ENCODE measurements at regions not wholly inside any gene's neighbourhood (a gene's known extent, or its start where the extent isn't known, plus 50 kb on each side); places are given as distances from the start of the nearest gene placed in this dataset.

- Mint-ChIP-seq H3K4me1 (ENCODE audit: low read depth) (peaks cover 9% of the 10 kb centered on the region), H3K4me3 (no peak overlapping the region), H3K36me3 (ENCODE audit: low read depth) (no peaks in the 10 kb centered on the region), H3K27ac (no peak overlapping the region), H3K9me3 (no peaks in the 10 kb centered on the region), H3K27me3 (peaks cover 22% of the 10 kb centered on the region)
Observed at GRCh38 chr20:58020656-58021454, 207.6 kb downstream of the ANKRD60 start.

- peaks cover 28% of the 10 kb centered on the region for H3K27me3 Mint-ChIP-seq
- H3K36me3 Mint-ChIP-seq (ENCODE audit: low read depth): no peaks in the 10 kb centered on the region
- no peak overlapping the region for H3K27ac Mint-ChIP-seq
- H3K4me3 Mint-ChIP-seq: no peak overlapping the region
- peaks cover 14% of the 10 kb centered on the region for H3K4me1 Mint-ChIP-seq (ENCODE audit: low read depth)
- H3K9me3 Mint-ChIP-seq: no peaks in the 10 kb centered on the region
Observed at GRCh38 chr20:58019850-58020625, 208.4 kb downstream of the ANKRD60 start.

- Mint-ChIP-seq H3K27me3 (peaks cover 31% of the 10 kb centered on the region), H3K27ac (no peak overlapping the region), H3K36me3 (ENCODE audit: low read depth) (no peaks in the 10 kb centered on the region), H3K4me3 (no peak overlapping the region), H3K9me3 (no peaks in the 10 kb centered on the region), H3K4me1 (ENCODE audit: low read depth) (peaks cover 22% of the 10 kb centered on the region)
Observed at GRCh38 chr20:58019027-58019849, 209.2 kb downstream of the ANKRD60 start.

- peaks cover 26% of the 10 kb centered on the region for H3K4me1 Mint-ChIP-seq (ENCODE audit: low read depth)
- no peak overlapping the region for H3K27ac Mint-ChIP-seq
- H3K9me3 Mint-ChIP-seq: no peaks in the 10 kb centered on the region
- no peak overlapping the region for H3K4me3 Mint-ChIP-seq
- peaks cover 32% of the 10 kb centered on the region for H3K27me3 Mint-ChIP-seq
- no peaks in the 10 kb centered on the region for H3K36me3 Mint-ChIP-seq (ENCODE audit: low read depth)
Observed at GRCh38 chr20:58018590-58018989, 209.9 kb downstream of the ANKRD60 start.

GRCh38 chr20:58017970-58018530, 210.4 kb downstream of the ANKRD60 start:
- Mint-ChIP-seq H3K4me1 (ENCODE audit: low read depth) (peaks cover 27% of the 10 kb centered on the region), H3K36me3 (ENCODE audit: low read depth) (no peaks in the 10 kb centered on the region), H3K9me3 (no peaks in the 10 kb centered on the region), H3K27ac (no peak overlapping the region), H3K4me3 (no peak overlapping the region), H3K27me3 (peaks cover 37% of the 10 kb centered on the region)

GRCh38 chr20:58017231-58017969, 211.1 kb downstream of the ANKRD60 start:
- H3K27ac Mint-ChIP-seq: no peak overlapping the region
- peaks cover 27% of the 10 kb centered on the region for H3K4me1 Mint-ChIP-seq (ENCODE audit: low read depth)
- no peak overlapping the region for H3K4me3 Mint-ChIP-seq
- H3K27me3 Mint-ChIP-seq: peaks cover 37% of the 10 kb centered on the region
- H3K36me3 Mint-ChIP-seq (ENCODE audit: low read depth): no peaks in the 10 kb centered on the region
- H3K9me3 Mint-ChIP-seq: no peaks in the 10 kb centered on the region

- Mint-ChIP-seq H3K36me3 (ENCODE audit: low read depth) (no peaks in the 10 kb centered on the region), H3K27ac (no peak overlapping the region), H3K4me3 (no peak overlapping the region), H3K4me1 (ENCODE audit: low read depth) (peaks cover 27% of the 10 kb centered on the region), H3K9me3 (no peaks in the 10 kb centered on the region), H3K27me3 (peaks cover 33% of the 10 kb centered on the region)
Observed at GRCh38 chr20:58016779-58017178, 211.7 kb downstream of the ANKRD60 start.

GRCh38 chr20:58014628-58015315, 213.7 kb downstream of the ANKRD60 start:
- peaks cover 37% of the 10 kb centered on the region for H3K27me3 Mint-ChIP-seq
- no peaks in the 10 kb centered on the region for H3K36me3 Mint-ChIP-seq (ENCODE audit: low read depth)
- H3K9me3 Mint-ChIP-seq: no peaks in the 10 kb centered on the region
- peaks cover 27% of the 10 kb centered on the region for H3K4me1 Mint-ChIP-seq (ENCODE audit: low read depth)
- no peak overlapping the region for H3K4me3 Mint-ChIP-seq
- H3K27ac Mint-ChIP-seq: no peak overlapping the region

GRCh38 chr20:58012731-58013510, 215.5 kb downstream of the ANKRD60 start:
- Mint-ChIP-seq H3K4me3 (no peak overlapping the region), H3K36me3 (ENCODE audit: low read depth) (no peaks in the 10 kb centered on the region), H3K27ac (no peak overlapping the region), H3K9me3 (no peaks in the 10 kb centered on the region), H3K27me3 (peaks cover 42% of the 10 kb centered on the region), H3K4me1 (ENCODE audit: low read depth) (peaks cover 23% of the 10 kb centered on the region)

- Mint-ChIP-seq H3K9me3 (no peaks in the 10 kb centered on the region), H3K4me3 (no peak overlapping the region), H3K27ac (no peak overlapping the region), H3K4me1 (ENCODE audit: low read depth) (peaks cover 18% of the 10 kb centered on the region), H3K36me3 (ENCODE audit: low read depth) (no peaks in the 10 kb centered on the region), H3K27me3 (peaks cover 43% of the 10 kb centered on the region)
Observed at GRCh38 chr20:58011947-58012610, 216.4 kb downstream of the ANKRD60 start.

GRCh38 chr20:58011106-58011946, 217.1 kb downstream of the ANKRD60 start:
- Mint-ChIP-seq H3K4me1 (ENCODE audit: low read depth) (peaks cover 18% of the 10 kb centered on the region), H3K27me3 (peaks cover 38% of the 10 kb centered on the region), H3K4me3 (no peak overlapping the region), H3K36me3 (ENCODE audit: low read depth) (no peaks in the 10 kb centered on the region), H3K27ac (no peak overlapping the region), H3K9me3 (no peaks in the 10 kb centered on the region)

- peaks cover 17% of the 10 kb centered on the region for H3K4me1 Mint-ChIP-seq (ENCODE audit: low read depth)
- no peak overlapping the region for H3K4me3 Mint-ChIP-seq
- H3K36me3 Mint-ChIP-seq (ENCODE audit: low read depth): no peaks in the 10 kb centered on the region
- H3K9me3 Mint-ChIP-seq: no peaks in the 10 kb centered on the region
- no peak overlapping the region for H3K27ac Mint-ChIP-seq
- peaks cover 34% of the 10 kb centered on the region for H3K27me3 Mint-ChIP-seq
Observed at GRCh38 chr20:58010666-58011065, 217.8 kb downstream of the ANKRD60 start.
